B cell (primary cell): ENCODE measurements at regions not wholly inside any gene's neighbourhood (a gene's known extent, or its start where the extent isn't known, plus 50 kb on each side); places are given as distances from the start of the nearest gene placed in this dataset.

Experiments used
- ATAC-seq: fragments of 200-7000 bp; cut with Tn5 transposase; one replicate; pipeline ENCODE4 v1.10.0; 2021; ENCODE audit warnings: low read depth, mild to moderate bottlenecking, moderate number of reproducible peaks, moderate library complexity
- CTCF ChIA-PET: fragments of 350-600 bp; sonication (Branson Sonifier 250); formaldehyde crosslinking; loops from one replicate; lab custom pipeline; 2021; ENCODE audit warnings: antibody characterized with exemption, inconsistent platforms; lab: Charles Lee
- POLR2A ChIA-PET: fragments of 350-600 bp; sonication (Branson Sonifier 250); formaldehyde crosslinking; loops from one replicate; lab custom pipeline; 2021; ENCODE audit warnings: antibody characterized with exemption; lab: Charles Lee
- DNase-seq: peaks from one replicate; pipeline ENCODE4 v3.0.0; 2013
- H2AFZ ChIP-seq: 2 replicates; pipeline ENCODE4 v1.6.1; 2012; ENCODE audit warnings: mild to moderate bottlenecking, low read depth, low read length; ENCODE audit not compliant: insufficient read depth, poor library complexity, severe bottlenecking
- H3K27ac ChIP-seq, 2 donors: 1 replicate in 1 of 2; 2 replicates in 1 of 2; pipeline ENCODE4 v1.5.1; 2012 to 2013; ENCODE audit warnings: low read length in 2 of 2, mild to moderate bottlenecking in 2 of 2, moderate library complexity in 1 of 2
- H3K27me3 ChIP-seq, 4 experiments: fragments of 200-600 bp in 1 of 4; sonication (generic) in 1 of 4; replicated peaks in 1 of 4; 1 replicate in 2 of 4; 2 replicates in 2 of 4; pipeline versions ENCODE4 v1.6.1 to v1.7.0; 2013 to 2016; ENCODE audit warnings: low read length in 3 of 4, mild to moderate bottlenecking in 2 of 4, mixed read lengths in 1 of 4, moderate library complexity in 1 of 4; ENCODE audit not compliant: insufficient read depth in 4 of 4, control insufficient read depth in 3 of 4; ENCODE audit errors: control extremely low read depth in 1 of 4
- H3K36me3 ChIP-seq, 2 experiments: replicated peaks in 1 of 2; 1 replicate in 1 of 2; 2 replicates in 1 of 2; pipeline versions ENCODE4 v1.6.1 to v1.7.1; 2013; ENCODE audit warnings: low read length in 1 of 2; ENCODE audit not compliant: insufficient read depth in 2 of 2, control insufficient read depth in 1 of 2; ENCODE audit errors: control extremely low read depth in 1 of 2, extremely low read depth in 1 of 2
- H3K4me1 ChIP-seq, 2 donors: fragments of 200-600 bp in 1 of 2; sonication (generic) in 1 of 2; 1 replicate in 1 of 2; 2 replicates in 1 of 2; pipeline versions ENCODE4 v1.5.1 to v1.6.1; 2013 to 2017; ENCODE audit warnings: low read length in 2 of 2; ENCODE audit not compliant: control insufficient read depth in 2 of 2, insufficient read depth in 2 of 2
- H3K4me2 ChIP-seq: replicated peaks from 2 replicates; pipeline ENCODE3; 2012; ENCODE audit warnings: mild to moderate bottlenecking, low read depth, low read length; ENCODE audit not compliant: poor library complexity, severe bottlenecking
- H3K4me3 ChIP-seq, 5 experiments: fragments of 200-600 bp in 1 of 5; sonication (generic) in 1 of 5; 1 replicate in 3 of 5; 2 replicates in 2 of 5; pipeline versions ENCODE4 v1.5.1 to v1.7.0; 2011 to 2016; ENCODE audit warnings: low read length in 4 of 5, mild to moderate bottlenecking in 4 of 5, low read depth in 2 of 5, control low read depth in 1 of 5, moderate library complexity in 1 of 5; ENCODE audit not compliant: insufficient read depth in 1 of 5; ENCODE audit errors: control extremely low read depth in 1 of 5, extremely low read depth in 1 of 5
- H3K79me2 ChIP-seq: fragments of 200-600 bp; sonication (generic); one replicate; pipeline ENCODE4 v1.6.0; 2016; ENCODE audit warnings: low read length; ENCODE audit not compliant: control insufficient read depth, insufficient read depth
- H3K9ac ChIP-seq: fragments of 200-600 bp; sonication (generic); 2 replicates; pipeline ENCODE4 v1.6.1; 2017; ENCODE audit warnings: mild to moderate bottlenecking, low read length, moderate library complexity
- H3K9me3 ChIP-seq, 3 donors: one replicate each; pipeline versions ENCODE4 v1.6.1 to v1.7.1; 2013; ENCODE audit warnings: low read length in 2 of 3; ENCODE audit not compliant: control insufficient read depth in 2 of 3, insufficient read depth in 1 of 3; ENCODE audit errors: control extremely low read depth in 1 of 3
- H4K20me1 ChIP-seq: 2 replicates; pipeline ENCODE4 v1.6.0; 2012; ENCODE audit warnings: mild to moderate bottlenecking, low read length; ENCODE audit not compliant: insufficient read depth, control insufficient read depth, poor library complexity, severe bottlenecking
- H3K27ac Mint-ChIP-seq: one replicate; pipeline ENCODE4 v1.8.0; 2021; ENCODE audit warnings: mixed read lengths
- H3K27me3 Mint-ChIP-seq: one replicate; pipeline ENCODE4 v1.8.0; 2021; ENCODE audit warnings: mixed read lengths
- H3K4me1 Mint-ChIP-seq: one replicate; pipeline ENCODE4 v1.8.0; 2021; ENCODE audit warnings: mixed read lengths
- H3K4me3 Mint-ChIP-seq: one replicate; pipeline ENCODE4 v1.8.0; 2021; ENCODE audit warnings: mixed read lengths
- H3K9me3 Mint-ChIP-seq: one replicate; pipeline ENCODE4 v1.8.0; 2022; ENCODE audit warnings: mixed read lengths; ENCODE audit not compliant: insufficient read depth
- EZH2 ChIP-seq: IDR thresholded peaks from 2 replicates; pipeline ENCODE4 v1.6.1; 2012; ENCODE audit warnings: borderline replicate concordance, low read depth, mild to moderate bottlenecking, moderate library complexity, low read length; ENCODE audit not compliant: insufficient read depth, poor library complexity, severe bottlenecking
- WGBS: methylation state at CpG from one replicate; pipeline ENCODE4 v1.1.5; 2013; ENCODE audit warnings: missing lambda C conversion rate; ENCODE audit not compliant: insufficient coverage; 5-methylcytosine and 5-hydroxymethylcytosine counted together
- intact Hi-C: fragments of 100-400 bp; cut with micrococcal nuclease; formaldehyde crosslinking; loops from one replicate; pipeline ENCODE4 v1.10.0; 2022
- TF ChIP-seq, protein P1 (sequence below): fragments of 200-600 bp; IDR thresholded peaks from one replicate; pipeline ENCODE4 v1.8.0; 2022; ENCODE audit warnings: antibody characterized with exemption, mild to moderate bottlenecking

DNA sequence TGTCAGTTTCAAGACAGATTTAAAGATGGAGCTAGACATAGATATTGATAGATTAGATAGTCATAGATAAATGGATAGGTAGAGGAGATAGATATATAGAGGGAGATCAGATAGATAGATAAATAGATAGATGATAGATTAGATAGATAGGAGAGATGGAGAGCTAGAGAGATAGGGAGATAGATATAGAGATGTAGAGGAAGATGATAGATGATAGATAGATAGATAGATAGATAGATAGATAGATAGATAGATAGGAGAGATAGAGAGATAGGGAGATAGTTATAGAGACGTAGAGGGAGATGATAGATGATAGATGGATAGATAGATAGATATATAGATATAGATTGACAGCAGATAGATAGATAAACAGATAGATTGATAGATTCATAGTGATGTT, 1038.8 kb upstream of the AUTS2 start:
- no CpG with 5 or more reads among the region's 1 CpG for WGBS
- H3K9me3 Mint-ChIP-seq = peaks cover 2% of the 10 kb centered on the region
- no peaks in the 10 kb centered on the region for H3K36me3 ChIP-seq
- H3K9me3 ChIP-seq = peaks cover 0 to 11% (median 0%) of the 10 kb centered on the region in 3 donors
- ATAC-seq = no peak
- no peak overlapping the region for H2AFZ ChIP-seq
- H3K9ac ChIP-seq = no peak overlapping the region
- no peak overlapping the region for H3K4me3 ChIP-seq
- H3K79me2 ChIP-seq = no peaks in the 10 kb centered on the region
- TF ChIP-seq, protein P1, sequence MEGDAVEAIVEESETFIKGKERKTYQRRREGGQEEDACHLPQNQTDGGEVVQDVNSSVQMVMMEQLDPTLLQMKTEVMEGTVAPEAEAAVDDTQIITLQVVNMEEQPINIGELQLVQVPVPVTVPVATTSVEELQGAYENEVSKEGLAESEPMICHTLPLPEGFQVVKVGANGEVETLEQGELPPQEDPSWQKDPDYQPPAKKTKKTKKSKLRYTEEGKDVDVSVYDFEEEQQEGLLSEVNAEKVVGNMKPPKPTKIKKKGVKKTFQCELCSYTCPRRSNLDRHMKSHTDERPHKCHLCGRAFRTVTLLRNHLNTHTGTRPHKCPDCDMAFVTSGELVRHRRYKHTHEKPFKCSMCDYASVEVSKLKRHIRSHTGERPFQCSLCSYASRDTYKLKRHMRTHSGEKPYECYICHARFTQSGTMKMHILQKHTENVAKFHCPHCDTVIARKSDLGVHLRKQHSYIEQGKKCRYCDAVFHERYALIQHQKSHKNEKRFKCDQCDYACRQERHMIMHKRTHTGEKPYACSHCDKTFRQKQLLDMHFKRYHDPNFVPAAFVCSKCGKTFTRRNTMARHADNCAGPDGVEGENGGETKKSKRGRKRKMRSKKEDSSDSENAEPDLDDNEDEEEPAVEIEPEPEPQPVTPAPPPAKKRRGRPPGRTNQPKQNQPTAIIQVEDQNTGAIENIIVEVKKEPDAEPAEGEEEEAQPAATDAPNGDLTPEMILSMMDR = no peak
- TF ChIP-seq EZH2 = no peak
- DNase-seq = no peak
- intact Hi-C loops = no loop called here
- H3K27ac Mint-ChIP-seq = no peak overlapping the region
- no peak overlapping the region for H3K4me2 ChIP-seq
- ChIA-PET CTCF (no interaction called here), POLR2A (no interaction called here)
- H3K27me3 Mint-ChIP-seq = no peaks in the 10 kb centered on the region
- H3K27me3 ChIP-seq = no peaks in the 10 kb centered on the region
- H3K4me3 Mint-ChIP-seq = no peak overlapping the region
- no peaks in the 10 kb centered on the region for H3K4me1 Mint-ChIP-seq
- H3K4me1 ChIP-seq = no peaks in the 10 kb centered on the region
- H4K20me1 ChIP-seq = no peaks in the 10 kb centered on the region
- H3K27ac ChIP-seq = no peak overlapping the region

- H3K4me3 Mint-ChIP-seq = no peak overlapping the region
- no peak overlapping the region for H3K9ac ChIP-seq
- no peak overlapping the region for H3K4me3 ChIP-seq
- no peak overlapping the region for H3K27ac ChIP-seq
- no peak for ATAC-seq
- H3K27me3 Mint-ChIP-seq = no peaks in the 10 kb centered on the region
- no peaks in the 10 kb centered on the region for H3K36me3 ChIP-seq
- no peak overlapping the region for H2AFZ ChIP-seq
- ChIA-PET CTCF (no interaction called here), POLR2A (no interaction called here)
- H3K4me2 ChIP-seq = no peak overlapping the region
- no peaks in the 10 kb centered on the region for H3K27me3 ChIP-seq
- no peak for DNase-seq
- no peaks in the 10 kb centered on the region for H3K4me1 Mint-ChIP-seq
- 84% methylated on average over 6 of the region's 6 CpGs for WGBS
- no peaks in the 10 kb centered on the region for H3K4me1 ChIP-seq
- H3K79me2 ChIP-seq = no peaks in the 10 kb centered on the region
- no peak for TF ChIP-seq EZH2
- TF ChIP-seq, protein P1 = no peak
- intact Hi-C loops = no loop called here
- no peak overlapping the region for H3K27ac Mint-ChIP-seq
- H4K20me1 ChIP-seq = no peaks in the 10 kb centered on the region
- no peaks in the 10 kb centered on the region for H3K9me3 Mint-ChIP-seq
- peaks cover 0 to 11% (median 0%) of the 10 kb centered on the region in 3 donors for H3K9me3 ChIP-seq
Measured at GRCh38 chr7:68562323-68562899, 1035.9 kb upstream of the AUTS2 start.
